ENCODE measurements at regions not wholly inside any gene's neighbourhood (a gene's known extent, or its start where the extent isn't known, plus 50 kb on each side); places are given as distances from the start of the nearest gene placed in this dataset.
A peak's percentile ranks its signal among the peaks of the same experiment; 100 is the strongest.

- DNase-seq, result no peak
Measured at GRCh38 chr9:20291201-20291600, 331.1 kb downstream of the MLLT3 start.

- DNase-seq, result peak; percentile 24
Measured at GRCh38 chr9:20290257-20290656, 332.0 kb downstream of the MLLT3 start.

- DNase-seq, result peak; percentile 7
Measured at GRCh38 chr9:20289423-20290010, 332.8 kb downstream of the MLLT3 start.

- DNase-seq, result no peak
Measured at GRCh38 chr9:20286969-20287368, 335.3 kb downstream of the MLLT3 start.

GRCh38 chr9:20286154-20286700 lies 336.1 kb downstream of the MLLT3 start:
- no peak for DNase-seq

- no peak for DNase-seq
Measured at GRCh38 chr9:20284601-20285289, 337.6 kb downstream of the MLLT3 start.

GRCh38 chr9:20280330-20280729 lies 342.0 kb downstream of the MLLT3 start:
- no peak for DNase-seq

- no peak for DNase-seq
Measured at GRCh38 chr9:20276762-20277161, 345.5 kb downstream of the MLLT3 start.

GRCh38 chr9:20271723-20272122 lies 350.6 kb downstream of the MLLT3 start:
- DNase-seq, result no peak

GRCh38 chr9:20271096-20271495 lies 351.2 kb downstream of the MLLT3 start:
- no peak for DNase-seq

GRCh38 chr9:20270161-20270560 lies 352.1 kb downstream of the MLLT3 start:
- DNase-seq, result no peak

- DNase-seq, result no peak
Measured at GRCh38 chr9:20269620-20270019, 352.7 kb downstream of the MLLT3 start.

GRCh38 chr9:20264896-20265295 lies 357.4 kb downstream of the MLLT3 start:
- no peak for DNase-seq

- no peak for DNase-seq
Measured at GRCh38 chr9:20262611-20263010, 359.7 kb downstream of the MLLT3 start.

GRCh38 chr9:20256284-20256948 lies 365.9 kb downstream of the MLLT3 start:
- no peak for DNase-seq

- no peak for DNase-seq
Measured at GRCh38 chr9:20255052-20255451, 367.2 kb downstream of the MLLT3 start.

GRCh38 chr9:20253635-20254034 lies 368.7 kb downstream of the MLLT3 start:
- no peak for DNase-seq

GRCh38 chr9:20252778-20253177 lies 369.5 kb downstream of the MLLT3 start:
- DNase-seq, result no peak

- no peak for DNase-seq
Measured at GRCh38 chr9:20250791-20251190, 371.5 kb downstream of the MLLT3 start.

- DNase-seq, result no peak
Measured at GRCh38 chr9:20244271-20244670, 378.0 kb downstream of the MLLT3 start.

GRCh38 chr9:20243841-20244240 lies 378.5 kb downstream of the MLLT3 start:
- DNase-seq, result peak; percentile 9

GRCh38 chr9:20242510-20243189 lies 379.6 kb downstream of the MLLT3 start:
- no peak for DNase-seq
